Tibial nerve (tissue), 3 donors: ENCODE measurements at regions not wholly inside any gene's neighbourhood (a gene's known extent, or its start where the extent isn't known, plus 50 kb on each side); places are given as distances from the start of the nearest gene placed in this dataset.
"Not testable (repeated sequence)": the region's sequence is repeated elsewhere in the genome, so short reads cannot be mapped to it uniquely, and the experiment has no call there.

Source experiments
- POLR2A ChIP-seq, 2 donors: fragments of 450-650 bp; IDR thresholded peaks; one replicate each; pipeline ENCODE4 v1.6.1; 2017; ENCODE audit warnings: antibody characterized with exemption in 2 of 2, mild to moderate bottlenecking in 2 of 2, moderate library complexity in 2 of 2
- TF ChIP-seq, protein P1 (sequence below), 5 experiments: fragments of 200-600 bp in 3 of 5; fragments of 450-650 bp in 2 of 5; sonication (generic) in 3 of 5; IDR thresholded peaks; one replicate each; pipeline ENCODE4 v1.5.1; 2016 to 2019; ENCODE audit warnings: antibody characterized with exemption in 5 of 5, mild to moderate bottlenecking in 3 of 5, moderate library complexity in 2 of 5

DNA sequence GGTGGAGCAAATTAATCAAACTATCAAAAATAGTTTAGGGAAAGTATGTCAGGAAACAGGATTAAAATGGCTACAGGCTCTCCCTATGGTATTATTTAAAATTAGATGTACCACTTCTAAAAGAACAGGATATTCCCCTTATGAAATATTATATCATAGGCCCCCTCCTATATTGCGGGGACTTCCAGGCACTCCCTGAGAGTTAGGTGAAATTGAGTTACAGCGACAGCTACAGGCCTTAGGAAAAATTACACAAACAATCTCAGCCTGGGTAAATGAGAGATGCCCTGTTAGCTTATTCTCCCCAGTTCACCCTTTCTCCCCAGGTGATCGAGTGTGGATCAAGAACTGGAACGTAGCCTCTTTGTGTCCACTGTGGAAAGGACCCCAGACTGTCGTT, 86.7 kb upstream of the DEFB108B start:
- not testable (repeated sequence) for TF ChIP-seq POLR2A (IDR thresholded peaks at IDR 0.05)
- TF ChIP-seq, protein P1, sequence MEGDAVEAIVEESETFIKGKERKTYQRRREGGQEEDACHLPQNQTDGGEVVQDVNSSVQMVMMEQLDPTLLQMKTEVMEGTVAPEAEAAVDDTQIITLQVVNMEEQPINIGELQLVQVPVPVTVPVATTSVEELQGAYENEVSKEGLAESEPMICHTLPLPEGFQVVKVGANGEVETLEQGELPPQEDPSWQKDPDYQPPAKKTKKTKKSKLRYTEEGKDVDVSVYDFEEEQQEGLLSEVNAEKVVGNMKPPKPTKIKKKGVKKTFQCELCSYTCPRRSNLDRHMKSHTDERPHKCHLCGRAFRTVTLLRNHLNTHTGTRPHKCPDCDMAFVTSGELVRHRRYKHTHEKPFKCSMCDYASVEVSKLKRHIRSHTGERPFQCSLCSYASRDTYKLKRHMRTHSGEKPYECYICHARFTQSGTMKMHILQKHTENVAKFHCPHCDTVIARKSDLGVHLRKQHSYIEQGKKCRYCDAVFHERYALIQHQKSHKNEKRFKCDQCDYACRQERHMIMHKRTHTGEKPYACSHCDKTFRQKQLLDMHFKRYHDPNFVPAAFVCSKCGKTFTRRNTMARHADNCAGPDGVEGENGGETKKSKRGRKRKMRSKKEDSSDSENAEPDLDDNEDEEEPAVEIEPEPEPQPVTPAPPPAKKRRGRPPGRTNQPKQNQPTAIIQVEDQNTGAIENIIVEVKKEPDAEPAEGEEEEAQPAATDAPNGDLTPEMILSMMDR (IDR thresholded peaks at IDR 0.05), result not testable (repeated sequence)
